NCI-H226 (cell line): ENCODE measurements at regions not wholly inside any gene's neighbourhood (a gene's known extent, or its start where the extent isn't known, plus 50 kb on each side); places are given as distances from the start of the nearest gene placed in this dataset.

Source experiments
- DNase-seq: peaks from one replicate; pipeline ENCODE4 v3.0.0-alpha.2; 2015

DNA sequence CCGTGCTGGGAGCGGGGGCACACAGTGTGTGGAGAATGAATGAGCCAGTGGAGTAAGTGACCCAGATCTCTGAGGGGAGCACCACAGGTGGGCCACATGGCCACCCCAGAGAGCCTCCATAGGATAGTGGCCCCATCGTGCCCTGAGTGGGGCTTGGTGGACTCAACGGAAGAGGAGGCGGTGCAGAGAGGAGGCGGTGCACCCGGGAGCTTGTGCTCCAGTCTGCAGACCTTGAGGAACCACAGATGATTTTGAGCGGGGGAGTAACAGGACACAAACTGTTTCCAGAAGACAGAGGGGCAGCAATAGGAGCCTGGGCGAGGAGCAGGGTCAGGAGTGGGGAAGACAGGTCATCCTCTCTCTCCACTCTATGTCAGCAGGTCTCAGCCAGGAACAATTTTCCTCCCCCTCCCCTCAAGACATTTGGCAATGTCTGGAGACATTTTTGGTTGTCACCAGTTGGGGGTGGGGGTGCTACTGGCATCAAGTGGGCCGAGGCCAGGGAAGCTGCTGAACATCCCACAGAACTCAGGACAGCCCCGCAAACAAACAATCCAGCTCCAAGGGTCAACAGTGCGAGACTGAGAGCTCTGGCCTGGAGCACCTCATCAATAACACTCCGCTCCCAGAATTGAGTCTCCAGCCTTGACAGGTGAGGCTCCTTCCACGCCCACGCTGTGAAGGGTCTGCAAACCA is 182.2 kb downstream of the USP12 start:
- DNase-seq: no peak

DNA sequence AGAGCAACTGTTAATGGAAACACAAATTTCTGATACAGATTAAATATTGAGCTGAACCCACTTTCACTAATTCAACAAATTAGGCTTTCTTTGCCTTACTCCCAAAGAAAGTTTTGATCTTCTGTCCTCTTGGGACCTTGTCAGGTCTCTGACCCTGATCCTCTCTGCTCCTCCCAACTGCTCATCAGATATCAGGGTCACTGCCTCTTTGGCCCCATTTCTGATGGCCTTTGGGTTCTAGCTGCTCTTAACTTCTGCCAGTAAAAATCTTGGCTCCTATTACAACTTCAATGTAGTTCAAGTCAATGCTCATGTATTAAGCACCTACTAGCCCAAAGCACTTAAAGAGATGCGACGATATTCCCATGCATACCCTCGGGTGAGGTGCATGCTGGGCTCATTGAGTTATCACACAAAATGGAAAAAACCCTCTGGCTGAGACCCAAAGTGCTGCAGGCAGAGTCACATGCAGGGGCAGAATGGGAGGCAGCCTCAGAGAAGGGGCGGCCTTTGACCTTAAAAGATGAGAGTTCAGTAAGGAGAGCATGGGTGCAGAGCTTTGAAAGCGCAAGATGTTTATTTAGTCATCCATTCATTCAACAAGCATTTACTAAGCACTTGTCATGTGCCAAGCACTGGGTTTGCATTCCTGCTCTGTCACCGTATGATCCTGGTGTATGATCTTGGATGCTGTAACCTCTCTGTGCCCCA is 183.4 kb downstream of the USP12 start:
- no peak for DNase-seq

- no peak for DNase-seq
Observed at GRCh38 chr13:26987486-26988013, 184.1 kb downstream of the USP12 start.

DNA sequence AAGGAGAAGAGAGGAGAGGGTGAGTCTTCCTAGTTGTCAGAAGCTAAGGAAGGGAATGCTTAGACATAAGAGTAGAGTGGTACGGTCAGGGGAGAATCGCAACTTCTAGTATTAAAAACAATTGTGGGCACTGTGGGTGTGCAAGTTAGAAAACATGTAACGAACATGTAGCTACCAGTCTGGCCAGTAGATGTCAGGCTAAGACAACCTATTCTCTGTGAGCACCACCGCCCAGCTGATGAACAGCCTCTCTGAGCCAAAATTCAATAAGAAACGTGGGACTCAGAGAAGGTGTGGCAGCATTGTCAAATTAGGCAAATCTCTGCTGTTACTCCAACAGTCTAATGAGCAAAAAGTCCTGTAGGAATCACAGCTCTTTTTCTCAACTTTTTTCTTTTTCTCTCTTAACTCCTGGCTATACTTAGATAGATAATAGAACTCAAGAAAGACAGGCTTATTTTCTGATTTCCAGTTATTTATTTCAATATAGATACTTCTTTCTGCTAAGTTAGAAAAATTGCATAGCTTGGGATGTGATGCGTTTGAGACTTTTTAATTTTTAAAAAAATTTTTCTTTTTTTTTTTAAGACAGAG is 186.2 kb downstream of the USP12 start:
- DNase-seq: peak; percentile 20

- DNase-seq: no peak
Observed at GRCh38 chr13:26984337-26984736, 187.3 kb downstream of the USP12 start.

- peak; percentile 19 for DNase-seq
Observed at GRCh38 chr13:26983543-26984320, 187.9 kb downstream of the USP12 start.

DNA sequence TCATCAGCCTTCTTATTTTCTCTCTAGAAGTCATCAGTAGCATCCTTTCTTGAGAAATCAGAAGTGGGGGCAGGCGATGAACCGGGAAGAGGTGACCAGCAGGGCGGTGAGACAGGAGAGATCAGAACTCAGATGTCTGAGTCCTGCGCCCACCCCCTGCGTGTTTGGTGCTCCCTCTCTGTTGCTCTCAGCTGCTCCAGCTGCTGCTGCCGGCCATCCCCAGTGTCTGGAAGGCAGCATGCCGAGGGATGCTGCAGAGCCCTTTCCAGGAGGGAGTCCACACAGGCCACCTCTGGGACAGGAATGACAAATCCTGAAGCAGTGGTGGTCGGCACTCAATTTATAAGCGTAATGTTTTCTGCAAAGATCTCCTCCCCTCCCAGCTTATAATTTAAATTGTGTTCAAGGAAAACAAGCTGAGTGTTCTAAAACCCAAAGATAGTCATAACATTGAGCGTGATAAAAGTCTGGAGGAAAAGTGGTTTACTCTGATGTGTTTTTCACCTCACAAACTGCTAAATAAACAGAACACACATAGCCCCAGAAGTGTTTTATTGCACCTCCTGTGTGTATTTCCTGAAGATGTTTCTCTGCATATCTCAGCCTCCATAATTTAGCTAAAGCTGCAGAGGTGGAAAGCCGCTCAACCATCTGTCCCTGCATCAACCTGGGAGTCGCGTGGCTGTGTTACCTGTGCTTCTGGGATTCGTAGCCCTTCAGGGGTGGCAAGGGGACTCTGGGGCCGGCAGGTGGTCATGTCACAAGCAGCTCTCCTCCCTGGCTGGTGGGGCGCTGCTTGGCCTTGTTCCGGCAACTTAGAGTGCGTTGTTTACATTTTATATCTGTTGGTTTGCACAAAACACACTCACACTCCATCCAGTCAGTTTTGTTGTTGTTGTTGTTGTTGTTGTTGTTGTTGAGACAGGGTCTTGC is 191.2 kb downstream of the USP12 start:
- no peak for DNase-seq

DNA sequence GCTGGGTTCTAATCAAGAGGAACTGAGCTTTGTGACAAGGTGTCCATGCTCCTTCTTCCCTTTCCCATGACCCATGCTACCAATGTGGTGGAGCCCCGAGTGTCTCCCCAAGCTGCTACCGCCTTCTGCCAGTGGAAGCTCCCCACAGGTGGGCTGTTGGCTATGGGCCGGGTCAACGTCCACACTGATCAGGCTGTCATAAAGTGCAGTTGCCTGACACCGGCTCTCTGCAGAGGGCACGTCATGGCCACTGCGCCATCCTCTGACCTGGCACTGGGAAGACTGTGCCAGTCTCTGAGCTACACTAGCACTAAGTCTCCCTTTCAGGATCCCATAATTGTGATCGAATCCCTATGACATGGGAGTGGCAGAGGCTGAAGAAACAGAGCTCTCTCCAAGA is 192.3 kb downstream of the USP12 start:
- DNase-seq: no peak

DNA sequence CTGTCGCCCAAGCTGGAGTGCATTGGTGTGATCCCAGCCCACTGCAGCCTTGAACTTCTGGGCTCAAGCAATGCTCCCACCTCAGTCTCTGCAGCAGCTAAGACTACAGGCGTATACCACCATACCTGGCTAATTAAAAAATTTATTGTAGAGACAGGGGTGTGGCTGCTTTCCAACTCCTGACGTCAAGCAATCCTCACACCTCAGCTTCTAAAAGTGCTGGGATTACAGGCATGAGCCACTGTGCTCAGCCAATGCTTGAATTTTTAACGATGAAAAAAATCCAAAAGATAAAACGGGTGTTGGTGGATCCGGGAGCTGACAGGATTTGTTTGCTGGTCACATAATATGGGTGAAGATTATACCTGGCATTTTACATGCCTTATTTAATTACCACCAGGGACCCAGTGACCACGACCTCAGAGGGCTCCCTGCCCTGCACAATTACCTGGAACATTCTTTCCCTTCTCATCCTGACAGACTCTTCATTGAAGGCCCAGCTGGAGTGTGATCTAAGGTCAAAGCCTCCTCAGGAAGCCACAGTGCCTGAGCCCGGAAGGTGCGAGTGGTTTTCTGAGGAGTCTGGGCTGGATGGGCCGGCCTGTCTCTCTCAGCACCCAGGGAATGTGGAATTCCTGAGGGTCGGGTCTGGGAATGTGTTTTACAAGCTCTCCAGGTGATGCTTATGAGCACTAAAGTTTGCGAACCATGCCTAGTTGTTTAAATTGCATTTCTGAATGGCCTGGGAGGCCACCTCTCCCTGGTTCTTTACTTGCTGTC is 193.3 kb downstream of the USP12 start:
- no peak for DNase-seq

DNA sequence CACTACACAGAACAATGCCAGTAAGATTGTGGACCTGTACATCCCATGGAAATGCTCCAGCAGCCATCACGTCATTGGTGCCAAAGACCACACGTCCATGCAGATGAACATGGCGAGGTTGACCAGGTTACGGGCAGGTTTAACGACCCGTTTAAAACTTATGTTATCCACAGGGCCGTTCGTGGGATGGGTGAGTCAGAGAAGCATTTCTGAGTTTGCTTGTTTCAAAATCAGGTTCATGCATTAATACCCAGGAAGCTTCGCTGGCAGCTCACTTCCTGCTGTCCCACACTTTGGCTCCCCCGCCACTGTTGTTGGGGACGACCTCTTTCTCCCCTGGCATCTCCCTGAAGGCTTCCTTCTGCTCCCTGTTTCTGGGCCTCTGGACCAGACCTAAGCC is 194.1 kb downstream of the USP12 start:
- DNase-seq: no peak

- DNase-seq: no peak
Observed at GRCh38 chr13:26976313-26976712, 195.3 kb downstream of the USP12 start.

GRCh38 chr13:26973946-26974345 is 197.7 kb downstream of the USP12 start:
- no peak for DNase-seq

GRCh38 chr13:26973295-26973694 is 198.3 kb downstream of the USP12 start:
- DNase-seq: no peak

DNA sequence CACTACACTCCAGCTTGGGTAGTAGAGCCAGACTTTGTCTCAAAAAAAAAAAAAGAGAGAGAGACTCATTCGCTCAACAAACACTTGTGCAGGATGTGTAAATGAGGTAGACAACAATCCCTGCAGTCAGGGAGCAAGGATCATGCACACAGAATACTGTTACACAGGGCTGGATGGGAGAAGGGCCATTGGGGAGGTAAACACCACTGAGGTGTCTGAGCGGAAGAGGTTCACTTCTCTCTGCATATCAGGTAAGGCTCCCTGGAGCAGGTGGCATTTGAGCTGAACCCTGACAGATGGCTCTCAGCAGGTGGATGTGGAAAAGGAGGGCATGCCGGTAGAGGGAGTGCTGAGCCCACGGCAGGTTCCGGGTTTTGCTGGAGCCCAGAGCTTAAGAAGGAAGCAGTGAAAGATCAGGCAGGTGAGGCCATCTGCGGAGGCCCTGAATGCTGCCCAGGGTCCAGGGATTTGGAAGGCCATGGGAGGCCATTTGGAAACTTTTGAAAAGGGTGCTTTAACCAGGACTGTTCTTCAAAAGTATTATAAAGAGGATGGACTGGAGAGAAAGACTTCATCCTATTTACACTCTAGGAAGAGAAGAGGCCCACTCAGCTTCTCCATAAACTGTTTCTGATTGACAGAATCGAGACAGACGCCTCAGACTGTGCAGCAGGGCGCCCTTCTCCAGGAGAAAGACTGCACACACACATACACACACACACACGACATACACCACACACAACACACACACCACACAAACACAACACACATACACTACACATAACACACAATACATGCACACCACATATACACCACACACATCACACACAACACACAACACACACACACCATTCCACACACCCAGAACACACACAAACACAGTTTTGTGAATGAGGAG is 199.4 kb downstream of the USP12 start:
- no peak for DNase-seq

DNA sequence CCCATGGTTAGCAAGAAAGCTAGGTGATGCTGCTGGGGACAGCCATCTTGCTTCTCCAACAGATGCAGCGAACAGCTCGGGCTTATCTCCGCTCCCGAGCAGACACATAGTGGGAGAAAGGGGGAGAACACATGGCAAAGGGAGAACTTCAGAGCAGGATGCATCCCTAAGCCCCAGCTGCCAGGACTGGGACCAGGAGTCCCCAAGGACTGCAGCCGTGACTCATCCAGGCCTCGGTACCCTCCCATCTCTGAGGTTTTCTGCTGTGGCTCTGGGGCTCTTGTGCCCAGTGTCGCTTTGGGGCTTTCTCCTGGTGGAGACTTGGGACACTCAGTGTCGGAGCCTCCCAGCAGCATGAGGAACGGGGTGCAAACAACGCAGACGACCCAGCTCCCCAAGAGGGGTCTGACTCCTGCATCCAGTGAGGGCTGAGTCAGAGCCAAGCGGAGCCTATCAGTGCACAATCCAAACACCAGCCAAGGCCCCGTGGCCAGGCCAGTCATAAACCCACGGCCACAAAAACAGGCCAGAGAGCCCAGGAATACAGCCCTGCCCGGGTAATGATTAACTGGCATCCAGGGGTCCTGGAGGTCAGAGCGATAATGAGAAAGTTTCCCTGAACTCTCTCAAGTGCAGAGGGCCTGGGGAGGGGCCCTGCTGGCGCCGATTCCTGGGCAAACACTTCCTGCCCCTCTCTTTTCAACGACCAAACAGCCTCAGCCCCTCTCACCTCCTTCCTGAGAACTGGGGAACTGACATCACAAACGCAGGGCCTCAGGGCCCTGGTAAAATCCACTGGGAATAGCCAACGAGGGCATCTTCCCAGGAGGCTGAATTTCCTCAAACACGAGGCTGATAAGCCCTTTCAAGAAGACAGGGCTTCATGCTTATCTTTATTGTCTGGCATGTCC is 202.9 kb downstream of the USP12 start:
- DNase-seq: no peak

GRCh38 chr13:26967119-26968038 is 204.2 kb downstream of the USP12 start:
- DNase-seq: no peak

GRCh38 chr13:26966701-26967080 is 204.9 kb downstream of the USP12 start:
- no peak for DNase-seq
